ENCODE measurements at regions not wholly inside any gene's neighbourhood (a gene's known extent, or its start where the extent isn't known, plus 50 kb on each side); places are given as distances from the start of the nearest gene placed in this dataset.
"Not testable (repeated sequence)": the region's sequence is repeated elsewhere in the genome, so short reads cannot be mapped to it uniquely, and the experiment has no call there.

DNA sequence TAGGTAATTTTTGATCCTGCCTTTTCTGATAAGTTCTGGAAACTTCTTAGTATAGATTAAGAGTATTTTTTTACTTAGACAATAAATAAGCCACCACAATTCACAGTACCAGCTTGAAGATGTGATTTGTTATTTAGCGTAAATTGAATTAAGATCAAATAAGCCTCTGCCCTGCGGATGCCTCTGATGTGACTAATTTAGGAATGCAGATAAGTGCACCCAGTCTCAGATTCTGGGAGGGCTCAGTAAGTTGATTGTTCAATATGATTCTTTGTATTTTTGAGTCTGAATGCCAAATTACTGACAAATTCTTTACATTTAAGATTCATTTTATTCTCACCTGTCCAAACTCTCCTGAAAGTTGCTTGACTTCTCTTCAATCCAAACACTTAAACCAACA is 147.5 kb downstream of the THBS2 start:
- Histone ChIP-seq H3K4me1 (no peaks in the 10 kb centered on the region), H3K4me3 (no peak overlapping the region), H3K27ac (no peak overlapping the region), H3K9me3 (no peaks in the 10 kb centered on the region), H3K36me3 (no peaks in the 10 kb centered on the region), H3K27me3 (no peaks in the 10 kb centered on the region)
- no peak for DNase-seq
- no peak for ATAC-seq
- TF ChIP-seq, protein P1, sequence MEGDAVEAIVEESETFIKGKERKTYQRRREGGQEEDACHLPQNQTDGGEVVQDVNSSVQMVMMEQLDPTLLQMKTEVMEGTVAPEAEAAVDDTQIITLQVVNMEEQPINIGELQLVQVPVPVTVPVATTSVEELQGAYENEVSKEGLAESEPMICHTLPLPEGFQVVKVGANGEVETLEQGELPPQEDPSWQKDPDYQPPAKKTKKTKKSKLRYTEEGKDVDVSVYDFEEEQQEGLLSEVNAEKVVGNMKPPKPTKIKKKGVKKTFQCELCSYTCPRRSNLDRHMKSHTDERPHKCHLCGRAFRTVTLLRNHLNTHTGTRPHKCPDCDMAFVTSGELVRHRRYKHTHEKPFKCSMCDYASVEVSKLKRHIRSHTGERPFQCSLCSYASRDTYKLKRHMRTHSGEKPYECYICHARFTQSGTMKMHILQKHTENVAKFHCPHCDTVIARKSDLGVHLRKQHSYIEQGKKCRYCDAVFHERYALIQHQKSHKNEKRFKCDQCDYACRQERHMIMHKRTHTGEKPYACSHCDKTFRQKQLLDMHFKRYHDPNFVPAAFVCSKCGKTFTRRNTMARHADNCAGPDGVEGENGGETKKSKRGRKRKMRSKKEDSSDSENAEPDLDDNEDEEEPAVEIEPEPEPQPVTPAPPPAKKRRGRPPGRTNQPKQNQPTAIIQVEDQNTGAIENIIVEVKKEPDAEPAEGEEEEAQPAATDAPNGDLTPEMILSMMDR (IDR thresholded peaks at IDR 0.05) = no peak
- intact Hi-C loops (cut with DNase I) = no loop called here

DNA sequence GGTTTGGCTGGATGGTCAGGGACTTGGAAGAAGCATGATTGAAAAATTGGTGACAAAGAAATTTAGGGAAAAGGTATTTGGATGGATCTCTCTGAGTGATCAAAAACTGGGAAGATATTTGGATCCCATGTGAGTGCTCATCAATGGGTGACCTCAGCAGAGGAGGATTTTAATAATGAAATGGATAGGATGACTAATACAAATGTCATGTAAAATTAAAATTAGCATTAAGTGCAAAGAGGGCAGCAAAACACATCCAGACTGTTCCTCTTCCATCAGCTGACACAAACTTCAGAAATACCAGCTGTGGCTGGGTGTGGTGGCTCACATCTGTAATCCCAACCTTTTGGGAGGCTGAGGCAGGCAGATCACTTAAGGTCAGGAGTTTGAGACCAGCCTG is 151.7 kb downstream of the THBS2 start:
- H3K27me3 ChIP-seq = no peaks in the 10 kb centered on the region

DNA sequence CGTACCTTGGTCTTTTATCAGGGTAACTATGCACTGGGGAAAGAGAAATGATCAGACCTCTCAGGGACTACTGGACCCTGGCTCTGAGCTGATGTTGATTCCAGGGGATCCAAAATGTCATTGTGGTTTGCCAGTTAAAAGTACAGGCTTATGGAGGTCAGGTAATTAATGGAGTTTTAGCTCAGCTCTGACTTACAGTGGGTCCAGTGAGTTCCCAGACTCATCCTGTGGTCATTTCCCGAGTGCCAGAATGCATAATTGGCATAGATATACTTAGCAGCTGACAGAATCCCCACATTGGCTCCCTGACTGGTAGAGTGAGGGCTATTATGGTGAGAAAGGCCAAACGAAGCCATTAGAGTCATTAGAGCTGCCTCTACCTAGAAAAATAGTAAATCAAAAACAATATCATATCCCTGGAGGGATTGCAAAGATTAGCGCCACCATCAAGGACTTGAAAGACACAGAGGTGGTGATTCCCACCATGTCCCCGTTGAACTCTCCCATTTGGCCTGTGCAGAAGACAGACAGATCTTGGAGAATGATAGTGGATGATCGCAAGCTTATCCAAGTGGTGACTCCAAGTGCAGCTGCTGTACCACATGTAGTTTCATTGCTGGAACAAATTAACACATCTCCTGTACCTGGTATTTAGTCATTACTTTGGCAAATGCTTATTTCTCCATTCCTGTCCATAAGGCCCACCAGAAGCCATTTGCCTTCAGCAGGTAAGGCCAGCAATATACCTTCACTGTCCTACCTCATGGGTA is 152.4 kb downstream of the THBS2 start:
- ATAC-seq (no peak), DNase-seq (no peak)
- intact Hi-C loops (cut with DNase I) = no loop called here
- TF ChIP-seq, protein P1 (IDR thresholded peaks at IDR 0.05) = no peak
- H3K36me3 ChIP-seq = no peaks in the 10 kb centered on the region
- no peak overlapping the region for H3K4me3 ChIP-seq
- H3K9me3 ChIP-seq = no peaks in the 10 kb centered on the region
- H3K27ac ChIP-seq = no peak overlapping the region
- H3K4me1 ChIP-seq = no peaks in the 10 kb centered on the region
- H3K27me3 ChIP-seq = no peaks in the 10 kb centered on the region

More for the DNA sequence above, 151.7 kb downstream of the THBS2 start:
- H3K4me3 ChIP-seq = no peak overlapping the region
- DNase-seq = no peak
- no peaks in the 10 kb centered on the region for H3K4me1 ChIP-seq
- H3K27ac ChIP-seq = no peak overlapping the region
- intact Hi-C loops (cut with DNase I) = no loop called here
- H3K9me3 ChIP-seq = no peaks in the 10 kb centered on the region
- no peaks in the 10 kb centered on the region for H3K36me3 ChIP-seq
- TF ChIP-seq, protein P1 (IDR thresholded peaks at IDR 0.05) = no peak
- no peak for ATAC-seq

DNA sequence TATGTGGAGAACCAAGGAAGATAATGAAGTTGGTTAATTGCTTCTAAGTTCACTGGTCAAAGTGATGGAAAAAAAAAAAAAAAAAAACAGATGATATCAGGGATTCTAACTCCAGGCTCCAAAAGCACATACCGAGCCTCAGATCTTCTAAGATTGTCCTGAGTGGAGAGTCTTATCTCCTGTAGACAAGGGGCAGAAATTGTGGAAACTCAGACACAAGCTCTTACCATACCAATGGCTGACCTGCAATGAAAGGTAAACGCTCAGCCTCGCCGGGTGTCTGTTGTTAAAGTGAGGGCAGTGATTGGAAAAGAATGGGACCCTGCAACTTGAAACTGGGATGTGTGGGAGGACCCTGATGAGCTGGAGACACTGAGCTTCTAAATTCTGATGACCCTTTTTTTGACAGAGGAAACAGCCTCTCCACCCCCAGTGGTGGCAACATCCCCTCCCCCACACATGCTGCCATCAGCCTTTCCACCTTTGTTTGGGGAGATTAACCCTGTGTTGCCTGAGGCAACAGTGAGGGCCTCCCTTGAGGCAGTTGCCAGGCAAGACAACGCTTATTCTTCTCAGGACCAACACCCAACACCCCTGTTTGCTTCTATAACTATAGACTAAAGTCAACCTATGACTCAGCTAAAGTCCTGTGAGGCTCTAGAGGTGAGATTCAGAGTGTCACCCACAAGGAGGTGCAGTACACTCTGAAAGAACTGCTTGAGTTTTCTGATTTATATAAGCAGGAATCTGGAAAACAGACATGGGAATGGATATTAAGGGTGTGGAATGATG is 154.0 kb downstream of the THBS2 start:
- Histone ChIP-seq H3K27ac (no peak overlapping the region), H3K36me3 (no peaks in the 10 kb centered on the region), H3K27me3 (no peaks in the 10 kb centered on the region), H3K9me3 (no peaks in the 10 kb centered on the region), H3K4me3 (no peak overlapping the region), H3K4me1 (no peaks in the 10 kb centered on the region)
- TF ChIP-seq, protein P1 (IDR thresholded peaks at IDR 0.05) = no peak
- ATAC-seq (no peak), DNase-seq (no peak)
- intact Hi-C loops (cut with DNase I) = no loop called here

DNA sequence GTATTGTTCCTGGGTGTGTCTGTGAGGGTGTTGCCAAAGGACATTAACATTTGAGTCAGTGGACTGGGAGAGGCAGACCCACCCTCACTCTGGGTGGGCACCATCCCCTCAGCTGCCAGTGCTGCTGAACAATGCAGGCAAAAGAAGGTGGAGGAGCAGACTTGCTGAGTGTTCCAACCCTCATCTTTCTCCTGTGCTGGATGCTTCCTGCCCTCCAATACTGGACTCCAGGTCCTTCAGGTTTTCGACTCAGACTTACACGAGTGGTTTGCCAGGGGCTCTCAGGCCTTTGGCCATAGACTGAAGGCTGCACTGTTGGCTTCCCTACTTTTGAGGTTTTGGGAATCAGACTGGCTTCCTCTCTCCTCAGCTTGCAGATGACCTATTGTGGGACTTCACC is 155.0 kb downstream of the THBS2 start:
- H3K27ac ChIP-seq; H3K36me3 ChIP-seq; intact Hi-C loops (cut with DNase I); ATAC-seq; H3K27me3 ChIP-seq; DNase-seq; H3K9me3 ChIP-seq; H3K4me3 ChIP-seq; H3K4me1 ChIP-seq: not testable (repeated sequence)

DNA sequence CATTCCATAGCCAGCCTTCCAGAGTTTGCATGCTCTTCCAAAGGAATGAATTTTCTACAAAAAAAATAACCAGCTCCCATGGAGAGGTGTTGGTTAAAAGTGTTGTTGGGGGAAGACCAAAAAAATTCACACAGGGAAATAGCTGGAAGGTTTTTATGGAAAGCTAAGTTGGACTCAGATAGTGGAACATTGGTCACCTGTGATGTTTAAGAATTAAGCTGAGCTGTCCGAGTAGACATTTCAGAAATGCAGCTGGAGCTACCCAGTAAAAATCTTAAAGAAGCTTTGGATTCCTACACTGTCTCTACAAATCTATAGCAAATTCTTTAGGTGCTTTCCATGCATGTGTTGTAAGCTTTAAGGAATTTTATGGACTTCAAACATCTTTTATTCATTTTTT is 155.5 kb downstream of the THBS2 start:
- DNase-seq = no peak
- TF ChIP-seq, protein P1 (IDR thresholded peaks at IDR 0.05) = no peak
- H3K27ac ChIP-seq = no peak overlapping the region
- H3K4me1 ChIP-seq = no peaks in the 10 kb centered on the region
- intact Hi-C loops (cut with DNase I) = no loop called here
- H3K27me3 ChIP-seq = no peaks in the 10 kb centered on the region
- H3K9me3 ChIP-seq = no peaks in the 10 kb centered on the region
- ATAC-seq = no peak
- no peak overlapping the region for H3K4me3 ChIP-seq
- H3K36me3 ChIP-seq = no peaks in the 10 kb centered on the region
